Colonic mucosa (tissue), 4 donors: ENCODE measurements at regions not wholly inside any gene's neighbourhood (a gene's known extent, or its start where the extent isn't known, plus 50 kb on each side); places are given as distances from the start of the nearest gene placed in this dataset.

Experiments used
- DNase-seq: peaks from one replicate; pipeline ENCODE4 v3.0.0-alpha.2; 2020
- H3K27ac ChIP-seq: fragments of 200-600 bp; one replicate; pipeline ENCODE4 v1.8.0; 2021
- H3K27me3 ChIP-seq: fragments of 200-600 bp; one replicate; pipeline ENCODE4 v1.8.0; 2021
- H3K36me3 ChIP-seq: fragments of 200-600 bp; one replicate; pipeline ENCODE4 v1.8.0; 2021
- H3K4me1 ChIP-seq: fragments of 200-600 bp; one replicate; pipeline ENCODE4 v1.8.0; 2021; ENCODE audit warnings: mild to moderate bottlenecking
- H3K4me3 ChIP-seq: fragments of 200-600 bp; one replicate; pipeline ENCODE4 v1.8.0; 2021
- H3K9ac ChIP-seq, 2 donors: one replicate each; pipeline ENCODE4 v1.7.0; 2013; ENCODE audit warnings: control low read depth in 2 of 2, low read depth in 2 of 2, low read length in 2 of 2
- H3K9me3 ChIP-seq: fragments of 200-600 bp; one replicate; pipeline ENCODE4 v1.8.0; 2021
- CTCF ChIP-seq: fragments of 200-600 bp; IDR thresholded peaks from one replicate; pipeline ENCODE4 v1.8.0; 2022; ENCODE audit warnings: antibody characterized with exemption, mild to moderate bottlenecking
- intact Hi-C: fragments of 100-400 bp; cut with DNase I; formaldehyde crosslinking; loops from one replicate; pipeline ENCODE4 v1.14.1; 2022
- donor health status: healthy.
- donor health status: DM: no; HTN: no; CAD: no.
- donor health status: DM: no; HTN: no; CAD: no.

- no peak overlapping the region for H3K27ac ChIP-seq
- DNase-seq, result no peak
- intact Hi-C loops, result no loop called here
These were observed 649.5 kb downstream of the PLCL1 start for GRCh38 chr2:198453866-198454265.

GRCh38 chr2:198452327-198452726 is 647.9 kb downstream of the PLCL1 start:
- H3K4me1 ChIP-seq, result no peaks in the 10 kb centered on the region
- no peak overlapping the region for H3K27ac ChIP-seq
- no peaks in the 10 kb centered on the region for H3K36me3 ChIP-seq
- no peak for TF ChIP-seq CTCF
- H3K27me3 ChIP-seq, result no peaks in the 10 kb centered on the region
- H3K9me3 ChIP-seq, result no peaks in the 10 kb centered on the region
- intact Hi-C loops, result no loop called here
- no peak overlapping the region for H3K9ac ChIP-seq
- DNase-seq, result no peak
- no peak overlapping the region for H3K4me3 ChIP-seq

More at GRCh38 chr2:198453866-198454265, 649.5 kb downstream of the PLCL1 start:
- no peaks in the 10 kb centered on the region for H3K27me3 ChIP-seq
- no peaks in the 10 kb centered on the region for H3K36me3 ChIP-seq
- H3K9ac ChIP-seq, result no peak overlapping the region
- H3K9me3 ChIP-seq, result no peaks in the 10 kb centered on the region
- no peak overlapping the region for H3K4me3 ChIP-seq
- TF ChIP-seq CTCF, result no peak
- H3K4me1 ChIP-seq, result no peaks in the 10 kb centered on the region

- Histone ChIP-seq H3K9me3 (no peaks in the 10 kb centered on the region), H3K27ac (no peak overlapping the region), H3K9ac (no peak overlapping the region), H3K27me3 (no peaks in the 10 kb centered on the region), H3K4me1 (no peaks in the 10 kb centered on the region), H3K4me3 (no peak overlapping the region), H3K36me3 (no peaks in the 10 kb centered on the region)
- TF ChIP-seq CTCF, result no peak
- intact Hi-C loops, result no loop called here
- no peak for DNase-seq
These were observed 644.4 kb downstream of the PLCL1 start for GRCh38 chr2:198448789-198449188.

GRCh38 chr2:198444800-198445287 is 640.5 kb downstream of the PLCL1 start:
- DNase-seq, result no peak
- Histone ChIP-seq H3K4me1 (no peaks in the 10 kb centered on the region), H3K27me3 (no peaks in the 10 kb centered on the region), H3K9me3 (no peaks in the 10 kb centered on the region), H3K27ac (no peak overlapping the region), H3K36me3 (no peaks in the 10 kb centered on the region), H3K4me3 (no peak overlapping the region), H3K9ac (no peak overlapping the region)
- TF ChIP-seq CTCF, result no peak
- intact Hi-C loops, result no loop called here

GRCh38 chr2:198441901-198442300 is 637.5 kb downstream of the PLCL1 start:
- Histone ChIP-seq H3K4me1 (no peaks in the 10 kb centered on the region), H3K27me3 (no peaks in the 10 kb centered on the region), H3K27ac (no peak overlapping the region), H3K9ac (no peak overlapping the region), H3K36me3 (no peaks in the 10 kb centered on the region), H3K9me3 (no peaks in the 10 kb centered on the region), H3K4me3 (no peak overlapping the region)
- TF ChIP-seq CTCF, result no peak
- intact Hi-C loops, result no loop called here
- no peak for DNase-seq

- Histone ChIP-seq H3K36me3 (no peaks in the 10 kb centered on the region), H3K4me1 (no peaks in the 10 kb centered on the region), H3K9ac (no peak overlapping the region), H3K4me3 (no peak overlapping the region), H3K27me3 (no peaks in the 10 kb centered on the region), H3K27ac (no peak overlapping the region), H3K9me3 (no peaks in the 10 kb centered on the region)
- intact Hi-C loops, result no loop called here
- no peak for DNase-seq
- TF ChIP-seq CTCF, result no peak
These were observed 636.9 kb downstream of the PLCL1 start for GRCh38 chr2:198441246-198441645.
